ENCODE measurements at regions not wholly inside any gene's neighbourhood (a gene's known extent, or its start where the extent isn't known, plus 50 kb on each side); places are given as distances from the start of the nearest gene placed in this dataset.

DNA sequence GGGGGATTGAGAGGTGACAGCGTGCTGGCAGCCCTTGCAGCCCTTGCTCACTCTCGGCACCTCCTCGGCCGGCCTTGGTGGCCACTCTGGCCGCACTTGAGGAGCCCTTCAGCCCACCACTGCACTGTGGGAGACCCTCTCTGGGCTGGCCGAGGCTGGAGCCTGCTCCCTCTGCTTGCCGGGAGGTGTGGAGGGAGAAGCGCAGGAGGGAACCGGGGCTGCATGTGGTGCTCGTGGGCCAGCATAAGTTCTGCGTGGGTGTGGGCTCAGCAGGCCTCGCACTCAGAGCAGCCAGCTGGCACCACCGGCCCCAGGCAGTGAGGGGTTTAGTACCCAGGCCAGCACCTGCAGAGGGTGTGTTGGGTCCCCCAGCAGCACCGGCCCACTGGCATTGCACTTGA, 912.2 kb upstream of the ADGRB3 start:
- TF ChIP-seq, protein P1, sequence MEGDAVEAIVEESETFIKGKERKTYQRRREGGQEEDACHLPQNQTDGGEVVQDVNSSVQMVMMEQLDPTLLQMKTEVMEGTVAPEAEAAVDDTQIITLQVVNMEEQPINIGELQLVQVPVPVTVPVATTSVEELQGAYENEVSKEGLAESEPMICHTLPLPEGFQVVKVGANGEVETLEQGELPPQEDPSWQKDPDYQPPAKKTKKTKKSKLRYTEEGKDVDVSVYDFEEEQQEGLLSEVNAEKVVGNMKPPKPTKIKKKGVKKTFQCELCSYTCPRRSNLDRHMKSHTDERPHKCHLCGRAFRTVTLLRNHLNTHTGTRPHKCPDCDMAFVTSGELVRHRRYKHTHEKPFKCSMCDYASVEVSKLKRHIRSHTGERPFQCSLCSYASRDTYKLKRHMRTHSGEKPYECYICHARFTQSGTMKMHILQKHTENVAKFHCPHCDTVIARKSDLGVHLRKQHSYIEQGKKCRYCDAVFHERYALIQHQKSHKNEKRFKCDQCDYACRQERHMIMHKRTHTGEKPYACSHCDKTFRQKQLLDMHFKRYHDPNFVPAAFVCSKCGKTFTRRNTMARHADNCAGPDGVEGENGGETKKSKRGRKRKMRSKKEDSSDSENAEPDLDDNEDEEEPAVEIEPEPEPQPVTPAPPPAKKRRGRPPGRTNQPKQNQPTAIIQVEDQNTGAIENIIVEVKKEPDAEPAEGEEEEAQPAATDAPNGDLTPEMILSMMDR (IDR thresholded peaks at IDR 0.05) = no peak
- no peak for TF ChIP-seq POLR2A (IDR thresholded peaks at IDR 0.05)
